ENCODE measurements at regions not wholly inside any gene's neighbourhood (a gene's known extent, or its start where the extent isn't known, plus 50 kb on each side); places are given as distances from the start of the nearest gene placed in this dataset.

DNA sequence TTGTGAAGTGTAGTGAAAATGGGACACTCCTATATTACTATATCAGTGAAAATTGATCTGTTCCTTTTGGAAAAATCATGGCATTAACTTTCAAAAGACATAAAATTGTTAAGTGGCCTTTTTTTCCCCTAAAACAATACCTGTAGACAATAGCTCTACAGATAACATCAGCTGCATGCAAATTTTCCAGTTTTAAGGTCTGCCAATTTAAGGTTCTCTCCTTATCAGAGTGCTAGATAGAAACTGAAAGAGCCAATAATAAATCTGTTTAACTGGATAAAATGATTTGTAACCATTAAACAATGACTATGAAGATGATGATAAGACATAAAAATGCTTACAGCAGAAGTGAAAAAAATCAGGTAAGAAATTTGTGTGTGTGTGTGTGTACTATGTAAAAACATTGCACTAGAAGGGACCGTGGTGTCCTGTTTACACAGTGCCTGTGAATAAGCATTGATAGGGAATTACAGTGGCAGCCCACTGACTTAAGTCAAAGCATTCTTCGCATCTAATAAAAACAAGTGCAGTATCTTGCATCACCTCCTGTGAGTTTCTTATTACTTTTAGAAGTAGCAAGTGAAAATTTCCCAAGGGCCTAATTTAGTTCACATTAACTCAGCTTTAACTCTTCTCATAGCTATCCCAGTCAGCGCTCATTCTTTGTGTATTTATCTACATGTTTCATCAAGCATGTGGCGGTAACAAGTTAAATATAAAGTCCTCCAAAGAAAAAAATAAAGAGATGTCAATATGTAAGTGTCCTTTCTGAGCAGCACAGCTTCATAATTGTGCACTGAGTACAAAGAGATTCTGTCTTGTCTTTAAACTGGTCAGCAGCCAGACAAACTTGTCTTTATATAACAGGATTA, 261.9 kb downstream of the ARL4A start:
- DNase-seq, result no peak

DNA sequence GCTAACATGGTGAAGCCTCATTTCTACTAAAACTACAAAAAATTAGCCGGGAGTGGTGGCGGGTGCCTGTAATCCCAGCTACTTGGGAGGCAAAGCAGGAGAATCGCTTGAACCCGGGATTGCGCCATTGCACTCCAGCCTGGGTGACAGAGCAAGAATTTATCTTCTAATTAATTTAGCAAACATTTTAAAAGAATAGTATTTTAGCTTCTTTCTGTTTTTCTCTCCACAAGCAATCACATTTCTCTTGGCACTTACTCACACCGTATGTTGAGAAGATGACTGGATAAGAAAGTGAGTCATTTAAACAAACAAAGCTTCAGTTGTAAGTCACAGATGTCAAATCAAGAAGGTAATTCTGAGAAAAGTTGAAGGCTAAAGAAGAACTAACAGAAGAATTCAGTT, 264.0 kb downstream of the ARL4A start:
- no peak for DNase-seq

DNA sequence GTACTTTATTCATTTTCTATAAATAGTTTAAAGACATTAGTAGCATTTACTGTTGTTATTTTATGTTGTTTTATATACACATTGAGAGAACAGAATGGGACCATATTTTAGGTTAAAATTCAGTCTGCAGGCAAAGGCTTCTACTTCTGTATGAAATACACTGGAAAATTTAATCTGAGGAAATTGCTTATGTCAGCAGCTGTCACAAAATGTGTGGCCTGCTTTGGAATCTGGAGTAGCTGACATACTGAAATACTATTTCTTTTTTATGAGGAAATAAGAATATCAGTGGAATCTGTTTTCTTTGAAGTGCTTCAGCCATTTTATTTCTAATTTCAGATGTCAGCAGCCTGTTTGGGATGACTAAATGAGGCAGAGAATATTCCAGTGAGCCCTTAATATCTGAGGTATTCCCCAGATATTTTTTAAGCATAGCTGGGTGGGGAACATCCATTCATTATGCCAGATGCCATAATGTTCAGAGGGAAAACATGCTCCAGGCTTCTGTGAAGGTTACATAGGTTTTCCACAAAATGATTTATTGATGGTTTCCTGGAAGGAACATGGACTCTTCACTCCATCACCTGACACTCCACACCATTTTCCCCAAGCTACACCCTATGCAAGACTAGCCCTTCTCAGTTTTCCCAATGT, 267.1 kb downstream of the ARL4A start:
- no peak for DNase-seq

DNA sequence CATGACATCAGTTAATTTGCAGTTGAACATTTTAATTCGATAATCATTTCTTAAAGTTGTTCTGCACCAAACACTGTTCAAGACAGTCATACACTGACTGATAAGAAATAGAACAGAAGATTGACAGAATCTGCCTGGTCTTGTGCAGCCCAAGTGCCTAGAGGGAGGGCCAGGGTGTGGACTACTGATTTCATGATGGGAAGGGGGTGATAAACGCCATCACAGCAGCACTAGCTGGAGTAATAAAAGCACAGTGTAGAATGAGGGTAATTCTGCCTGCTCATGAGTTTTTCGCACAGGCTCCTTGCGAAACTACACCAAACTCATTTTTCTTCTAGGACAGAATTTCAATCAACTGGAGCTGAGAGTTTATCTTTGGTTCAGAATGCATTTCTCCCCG, 270.1 kb downstream of the ARL4A start:
- no peak for DNase-seq

DNA sequence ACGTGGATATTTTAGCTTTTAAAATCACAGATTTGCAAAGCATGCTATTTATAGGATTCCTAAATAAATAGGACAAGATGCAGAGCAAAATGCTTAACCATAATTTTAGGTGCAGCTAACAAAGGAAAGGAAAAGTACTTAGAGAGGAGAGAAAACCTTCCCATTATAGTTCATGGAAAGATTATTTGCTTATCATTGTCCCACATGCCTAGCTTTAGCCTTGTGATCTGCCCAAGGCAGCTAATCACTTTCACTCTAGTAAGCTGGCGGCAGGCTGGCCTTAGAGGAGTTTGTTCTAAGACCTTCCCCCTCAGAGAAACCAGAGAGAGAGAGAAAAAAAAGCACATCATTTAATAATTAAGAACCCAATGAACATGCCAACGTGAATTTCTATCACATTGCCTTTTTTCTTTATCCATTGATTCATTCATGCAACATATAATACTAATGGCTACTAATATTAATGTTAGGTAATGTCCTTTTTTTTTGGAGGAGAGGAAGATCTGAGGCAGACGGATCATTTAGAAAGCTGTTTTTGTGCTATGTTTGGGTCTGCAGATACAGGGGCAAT, 274.6 kb downstream of the ARL4A start:
- DNase-seq, result no peak

DNA sequence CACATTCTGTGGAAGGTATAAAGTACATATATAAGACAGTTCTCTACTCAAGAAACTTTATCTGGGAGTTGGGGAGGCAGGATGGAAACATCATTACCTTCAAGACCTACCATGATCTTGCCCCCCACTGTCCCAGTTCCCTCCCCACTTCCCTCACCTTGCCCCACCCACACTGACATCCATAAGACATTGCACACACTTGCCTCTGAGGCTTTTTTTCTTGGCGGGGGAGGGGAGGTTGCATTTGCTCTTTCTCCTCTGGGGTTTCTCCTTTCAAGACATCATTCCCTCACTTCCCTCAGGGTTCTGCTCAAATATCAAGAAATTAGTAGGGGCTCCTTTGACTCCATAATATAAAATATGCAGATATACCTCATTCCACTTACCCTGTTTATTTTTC, 276.0 kb downstream of the ARL4A start:
- DNase-seq, result no peak

DNA sequence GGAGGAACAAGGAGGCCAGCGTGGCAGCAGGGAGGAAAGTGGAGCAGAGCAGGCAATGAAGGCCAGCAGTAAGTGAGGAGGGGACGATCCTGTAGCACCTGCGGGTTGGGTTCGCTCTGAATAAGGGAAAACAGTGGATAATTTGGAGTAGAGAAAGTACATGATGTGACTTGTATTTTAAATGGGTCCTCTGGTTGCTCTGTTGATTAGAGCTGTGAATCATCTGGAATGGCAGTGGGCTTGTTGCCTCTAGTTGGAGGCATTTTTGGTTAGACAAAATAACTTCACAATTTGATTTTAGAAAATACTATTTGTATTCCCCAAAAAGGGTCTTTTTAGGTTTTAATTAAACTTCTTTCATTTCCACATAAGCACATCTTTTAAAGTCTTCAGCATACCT, 277.4 kb downstream of the ARL4A start:
- DNase-seq, result no peak

DNA sequence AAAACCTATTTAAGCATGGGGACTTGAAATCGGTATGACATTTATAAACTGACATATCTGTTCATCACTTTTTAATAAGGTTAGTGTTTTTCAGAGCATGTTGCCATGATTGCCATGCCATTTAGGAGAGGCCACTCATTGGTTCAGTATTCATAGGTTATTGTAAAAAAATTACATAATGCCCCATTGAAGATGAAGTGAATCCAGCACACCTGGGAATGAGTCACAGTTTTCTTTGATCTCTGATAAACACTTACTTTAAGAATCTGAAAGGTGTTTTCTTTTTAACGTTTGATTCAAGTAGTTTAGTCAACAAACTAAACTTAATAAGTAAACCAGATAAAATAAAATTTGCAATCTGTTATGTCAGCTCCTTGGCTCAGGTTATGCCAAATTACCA, 278.3 kb downstream of the ARL4A start:
- no peak for DNase-seq

DNA sequence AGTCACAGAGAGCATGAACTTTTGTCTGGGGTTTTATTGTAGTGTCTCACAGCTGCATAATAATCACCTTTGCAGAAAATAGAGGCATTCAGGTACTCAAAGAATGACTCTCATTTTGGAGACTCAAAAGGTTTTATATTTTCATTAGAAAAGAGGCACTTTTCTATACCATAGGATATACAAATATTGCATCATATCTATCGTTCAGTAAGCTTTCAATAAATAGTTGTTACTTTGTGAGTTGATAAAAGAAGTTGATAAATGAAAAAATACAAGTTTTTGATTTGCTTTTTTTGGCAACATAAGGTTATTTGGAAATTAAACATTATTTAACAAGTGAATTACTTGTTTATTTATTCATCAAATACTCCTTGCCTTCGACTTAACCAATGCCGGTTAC, 279.9 kb downstream of the ARL4A start:
- DNase-seq, result no peak

DNA sequence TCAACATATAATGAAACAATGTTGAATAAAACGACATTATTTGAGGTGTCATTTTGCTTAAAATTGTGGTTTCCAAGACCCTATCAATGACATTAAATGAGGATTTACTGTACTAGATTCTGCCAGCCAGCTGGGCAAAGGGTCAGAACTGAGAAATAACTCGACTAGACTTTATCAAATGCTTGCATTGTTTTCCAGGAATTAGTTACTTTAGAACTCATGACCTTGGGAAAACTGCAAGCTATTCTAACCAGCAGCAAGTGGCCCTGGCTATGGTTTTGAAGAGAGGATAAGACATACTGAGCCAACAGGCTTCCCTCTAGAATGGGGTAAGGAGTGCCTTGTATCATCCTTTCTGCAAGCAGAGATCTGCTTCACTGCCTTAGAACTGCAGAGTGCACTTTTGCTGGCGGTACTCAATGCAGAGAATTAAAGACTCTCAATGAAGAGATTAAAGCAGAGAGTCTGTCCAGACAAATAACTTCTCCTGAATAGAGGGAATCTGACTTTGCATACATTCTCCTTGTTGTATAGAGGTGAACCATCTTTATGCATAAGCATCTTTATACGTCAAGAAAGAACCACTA, 281.5 kb downstream of the ARL4A start:
- DNase-seq, result no peak

DNA sequence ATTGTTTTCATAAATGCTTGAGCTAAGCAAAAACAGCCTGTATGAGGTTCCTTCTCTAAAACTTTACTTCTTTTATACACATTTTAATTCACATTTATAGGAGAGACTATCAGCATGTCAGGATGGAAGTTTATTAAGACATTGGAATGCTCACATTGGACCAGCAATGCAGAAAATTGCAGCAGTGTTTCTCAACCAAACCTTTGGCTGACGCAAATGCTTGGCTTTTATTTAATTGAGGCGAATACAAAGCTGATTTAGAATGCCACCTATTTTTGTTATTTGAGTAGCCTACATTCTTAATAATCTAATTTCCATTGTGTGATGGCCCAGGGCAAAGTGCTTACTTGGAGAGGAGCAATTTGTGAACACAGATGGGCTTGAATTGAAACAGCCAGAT, 283.2 kb downstream of the ARL4A start:
- DNase-seq, result no peak

DNA sequence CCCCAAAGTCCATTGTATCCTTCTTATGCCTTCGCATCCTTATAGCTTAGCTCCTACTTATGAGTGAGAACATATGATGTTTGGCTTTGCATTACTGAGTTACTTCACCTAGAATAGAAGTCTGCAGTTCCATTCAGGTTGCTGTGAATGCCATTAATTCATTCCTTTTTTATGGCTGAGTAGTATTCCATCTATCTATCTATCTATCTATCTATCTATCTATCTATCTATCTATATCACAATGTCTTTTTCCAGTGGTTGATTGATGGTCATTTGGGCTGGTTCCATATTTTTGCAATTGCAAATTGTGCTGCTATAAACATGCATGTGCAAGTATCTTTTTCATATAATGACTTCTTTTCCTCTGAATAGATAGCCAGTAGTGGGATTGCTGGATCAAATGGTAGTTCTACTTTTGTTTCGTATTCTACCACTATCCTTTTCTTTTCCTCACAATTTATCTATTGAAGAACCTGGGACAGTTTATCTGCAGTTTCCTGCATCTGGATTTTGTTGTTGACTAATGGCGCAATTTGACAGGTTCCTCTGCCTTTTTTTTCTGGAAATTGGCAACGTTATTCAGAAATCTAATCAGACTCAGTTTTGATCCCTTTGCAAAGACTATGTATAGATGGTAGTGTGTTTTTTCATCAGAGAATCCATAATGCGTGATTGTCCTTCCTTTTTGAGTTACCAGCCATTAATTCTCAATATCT, 287.2 kb downstream of the ARL4A start:
- no peak for DNase-seq

DNA sequence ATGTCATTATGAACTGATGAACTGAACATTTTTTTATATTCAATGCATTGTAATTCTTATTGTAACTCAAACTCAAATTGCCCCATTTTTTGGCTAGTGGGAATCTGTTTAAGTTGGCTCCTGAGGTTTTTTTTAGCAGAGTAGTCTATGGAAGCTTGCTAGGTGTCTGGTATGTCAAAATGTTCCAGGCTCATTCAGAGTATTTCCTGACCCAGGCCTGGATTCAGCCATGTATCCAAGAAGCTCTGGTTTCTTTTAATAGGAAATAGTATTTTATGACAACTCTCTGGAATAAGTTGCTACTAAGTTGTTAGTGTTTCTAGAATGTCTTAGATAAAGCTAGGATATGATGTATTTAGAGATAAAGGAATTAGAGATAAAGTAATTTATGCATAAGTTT, 288.0 kb downstream of the ARL4A start:
- DNase-seq, result no peak

DNA sequence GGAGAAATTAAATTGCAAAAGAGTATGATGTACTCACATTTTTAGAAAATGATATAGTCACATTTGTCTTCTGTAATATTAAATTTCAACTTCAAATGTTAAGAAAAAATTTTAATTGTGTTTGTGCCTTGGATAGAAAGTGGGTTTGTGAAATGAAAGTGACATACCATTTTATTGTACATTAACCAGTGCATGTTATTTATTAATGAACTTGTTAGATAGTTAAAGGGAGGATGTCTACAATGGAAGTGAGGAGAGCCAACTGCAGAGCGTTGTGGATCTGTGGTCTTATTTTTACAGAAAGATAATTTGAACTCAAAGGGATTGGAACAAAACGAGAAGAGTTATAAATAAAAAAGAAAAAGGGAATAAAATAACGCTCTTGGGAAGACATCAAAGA, 291.7 kb downstream of the ARL4A start:
- DNase-seq, result no peak

DNA sequence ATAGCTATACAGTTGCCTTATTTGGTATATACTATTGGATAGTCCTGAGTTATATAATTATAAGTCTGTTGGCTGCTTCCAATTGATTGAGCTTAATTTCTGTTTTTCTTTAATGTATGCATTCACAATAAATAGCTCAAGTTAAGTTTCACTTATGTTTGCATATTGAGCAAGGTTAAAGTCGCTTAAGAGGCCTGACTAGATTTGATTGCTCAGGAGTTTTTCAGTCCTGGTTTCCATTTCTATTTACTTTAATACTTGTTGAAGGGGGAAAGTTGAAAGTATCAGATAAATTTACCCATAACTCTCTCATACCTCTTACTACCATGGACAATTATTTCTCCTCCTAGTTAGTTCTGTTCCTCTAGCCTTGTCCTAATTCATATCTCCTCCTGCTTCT, 294.7 kb downstream of the ARL4A start:
- DNase-seq, result no peak

DNA sequence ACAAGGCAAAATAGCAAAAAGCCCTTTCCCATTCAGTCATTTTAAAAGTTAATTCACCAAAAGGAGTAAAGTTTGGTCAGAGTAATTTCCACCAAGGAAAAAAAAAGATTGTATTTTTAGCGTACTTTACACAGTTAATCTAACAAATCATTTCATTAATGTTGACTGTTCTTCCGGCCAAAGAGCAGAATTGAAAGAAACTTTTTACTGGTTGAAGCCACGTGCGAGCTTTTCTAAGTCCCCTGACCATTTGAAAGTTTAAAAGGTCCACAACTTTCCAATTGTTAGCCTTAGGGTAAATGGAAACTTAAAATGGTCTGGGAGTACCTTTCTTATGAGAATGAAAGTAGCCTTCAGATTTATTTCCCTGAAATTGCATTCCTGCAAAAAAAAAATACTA, 296.7 kb downstream of the ARL4A start:
- no peak for DNase-seq

DNA sequence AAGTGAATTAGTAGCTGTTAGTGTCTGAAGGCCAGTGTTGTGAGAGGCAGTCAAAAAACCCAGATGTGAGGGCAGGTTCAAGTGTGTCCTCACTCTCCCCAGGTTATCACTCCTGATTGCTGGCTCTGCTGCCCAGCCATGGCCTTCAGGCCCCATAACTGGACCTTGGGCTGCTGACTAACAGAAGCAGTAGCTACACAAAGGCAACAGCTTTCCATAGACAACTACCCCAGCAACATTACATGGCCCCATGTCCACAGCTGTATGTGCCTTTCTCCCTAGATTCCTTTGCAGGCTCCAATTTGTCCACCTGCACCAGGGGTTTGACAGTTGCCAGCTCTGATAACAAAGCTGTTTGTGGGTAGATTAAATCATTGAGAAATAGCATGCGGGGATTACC, 297.8 kb downstream of the ARL4A start:
- no peak for DNase-seq

DNA sequence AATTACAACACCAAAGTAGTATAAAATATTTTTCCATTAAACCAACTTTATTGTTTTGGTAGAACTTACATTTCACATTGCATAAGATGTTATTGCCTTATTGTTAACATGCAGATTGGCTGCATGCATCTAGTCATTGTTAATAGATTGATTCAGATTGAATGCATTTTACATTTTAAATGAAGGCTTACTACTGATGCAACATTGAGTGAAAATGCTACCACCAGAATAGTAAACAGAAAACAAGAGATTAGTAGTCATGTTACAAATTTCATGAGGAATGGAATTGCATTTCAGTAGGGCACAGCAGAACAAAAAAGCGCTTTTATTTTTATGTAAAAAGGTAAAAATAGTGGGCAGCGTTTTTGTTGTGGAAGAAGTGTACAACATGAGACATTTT, 298.3 kb downstream of the ARL4A start:
- DNase-seq, result no peak

DNA sequence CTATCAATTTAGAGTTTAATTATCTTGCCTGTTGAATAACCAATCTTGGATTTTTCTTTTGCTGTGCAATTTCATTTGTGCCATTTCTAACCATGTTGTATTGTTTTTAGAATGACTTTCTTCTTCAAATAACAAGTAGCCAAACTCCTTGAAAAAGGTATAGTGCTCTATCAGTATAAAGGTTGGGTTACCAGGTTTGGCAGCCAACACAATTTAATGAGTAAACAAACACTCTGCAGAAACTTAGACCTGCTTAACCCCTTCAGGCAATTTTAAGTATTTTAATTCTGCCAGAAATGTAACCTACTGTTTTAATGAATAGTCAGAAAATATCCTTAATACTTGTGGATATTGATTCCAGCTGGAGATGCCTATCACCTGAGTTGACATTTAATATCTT, 299.8 kb downstream of the ARL4A start:
- DNase-seq, result no peak

DNA sequence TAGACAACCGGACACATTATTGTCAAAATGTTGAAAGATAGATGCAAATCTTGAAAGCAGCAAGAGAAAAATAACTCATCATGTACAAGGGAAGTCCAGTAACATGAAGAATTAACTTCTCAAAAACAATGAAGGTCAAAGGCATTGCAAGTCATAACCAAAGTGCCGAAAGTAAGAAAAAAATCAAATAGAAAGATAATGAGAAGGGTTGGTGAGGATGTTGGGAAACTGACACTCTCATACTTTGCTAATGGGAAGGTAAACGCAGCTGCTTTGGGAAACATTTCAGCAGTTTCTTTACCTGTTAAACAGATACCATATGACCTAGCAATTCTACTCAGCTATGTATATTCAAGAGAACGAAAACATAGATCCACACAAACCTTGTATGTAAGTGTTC, 303.0 kb downstream of the ARL4A start:
- no peak for DNase-seq

DNA sequence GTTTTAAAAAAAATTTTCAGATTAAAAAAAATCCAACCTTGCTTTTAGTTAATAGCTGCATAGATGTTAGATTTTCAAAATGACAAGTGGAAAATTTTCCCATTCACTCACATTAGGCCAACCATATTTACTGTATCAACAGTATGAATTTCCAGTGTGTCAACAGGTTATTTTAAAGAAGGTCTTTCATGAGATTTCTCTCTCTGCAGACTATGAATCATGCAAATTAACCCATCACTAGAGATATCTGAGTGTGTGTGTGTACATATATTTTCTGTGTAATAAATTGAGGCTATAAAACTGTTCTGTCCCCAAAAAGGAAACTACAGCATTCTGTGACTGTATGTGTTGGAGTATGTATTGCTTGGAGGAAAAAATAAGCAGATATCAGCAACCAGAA, 305.6 kb downstream of the ARL4A start:
- DNase-seq, result no peak

DNA sequence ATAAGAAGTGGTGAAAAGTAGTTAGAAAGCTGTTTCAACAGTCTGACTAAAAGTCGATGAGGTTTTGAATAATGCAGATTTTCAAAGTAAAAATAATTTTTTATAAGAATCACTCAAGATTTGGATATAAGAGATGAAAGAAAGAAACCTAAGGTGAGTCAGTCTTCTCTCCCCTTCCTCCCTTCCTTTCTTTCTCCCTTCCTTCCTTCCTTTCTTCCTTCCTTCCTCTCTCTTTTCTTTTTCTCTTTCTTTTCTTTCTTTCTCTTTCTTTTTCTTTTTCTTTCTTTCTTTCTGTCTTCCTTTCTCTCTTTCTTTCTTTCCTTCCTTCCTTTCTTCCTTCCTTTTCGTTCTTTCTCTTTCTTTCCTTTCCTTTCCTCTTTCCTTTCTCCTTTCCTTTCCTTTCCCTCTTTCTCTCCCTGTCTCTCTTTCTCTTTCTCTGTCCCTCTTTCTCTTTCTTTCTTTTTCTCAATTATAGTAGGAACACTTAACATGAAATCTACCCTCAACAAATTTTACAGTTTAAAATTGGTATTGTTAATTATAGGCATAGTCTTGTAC, 308.6 kb downstream of the ARL4A start:
- no peak for DNase-seq

DNA sequence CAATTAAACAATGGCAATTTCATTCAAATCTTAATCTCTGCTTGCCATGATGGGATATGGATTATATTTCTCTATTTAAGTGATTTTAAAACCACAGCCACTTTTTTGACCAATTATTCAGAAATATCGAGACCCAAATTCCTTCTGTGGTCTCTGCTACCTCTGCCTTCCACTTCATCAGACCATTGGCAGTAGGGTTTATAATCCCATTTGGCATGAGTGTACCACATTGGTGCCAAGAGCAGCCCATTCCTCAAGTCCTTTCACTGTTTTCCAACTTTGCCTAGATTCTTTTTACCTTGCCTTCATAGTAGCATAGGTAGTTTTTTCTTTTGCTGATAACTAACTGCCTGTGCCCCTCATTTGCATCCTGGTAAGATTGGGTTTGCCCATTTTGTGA, 319.9 kb downstream of the ARL4A start:
- no peak for DNase-seq

All from activated CD4-positive, alpha-beta T cell treated with anti-CD3 and anti-CD28 coated beads, Interleukin-2, amount 50 U/mL, for 48 hours (primary cell).